ENCODE measurements at regions not wholly inside any gene's neighbourhood (a gene's known extent, or its start where the extent isn't known, plus 50 kb on each side); places are given as distances from the start of the nearest gene placed in this dataset.

- DNase-seq (ENCODE audit: low spot score): no peak
Measured at GRCh38 chr1:221469476-221469875, 272.4 kb downstream of the DUSP10 start.

GRCh38 chr1:221470000-221470698 is 271.7 kb downstream of the DUSP10 start:
- DNase-seq (ENCODE audit: low spot score): no peak

- no peak for DNase-seq (ENCODE audit: low spot score)
Measured at GRCh38 chr1:221473411-221473810, 268.5 kb downstream of the DUSP10 start.

- no peak for DNase-seq (ENCODE audit: low spot score)
Measured at GRCh38 chr1:221477252-221477651, 264.6 kb downstream of the DUSP10 start.

- peak; percentile 64 for DNase-seq (ENCODE audit: low spot score)
Measured at GRCh38 chr1:221478050-221478949, 263.6 kb downstream of the DUSP10 start.

- no peak for DNase-seq (ENCODE audit: low spot score)
Measured at GRCh38 chr1:221487781-221488524, 253.9 kb downstream of the DUSP10 start.

GRCh38 chr1:221488550-221488949 is 253.3 kb downstream of the DUSP10 start:
- no peak for DNase-seq (ENCODE audit: low spot score)

GRCh38 chr1:221494670-221495069 is 247.2 kb downstream of the DUSP10 start:
- no peak for DNase-seq (ENCODE audit: low spot score)

GRCh38 chr1:221497046-221497445 is 244.8 kb downstream of the DUSP10 start:
- DNase-seq (ENCODE audit: low spot score): no peak

GRCh38 chr1:221503268-221503667 is 238.6 kb downstream of the DUSP10 start:
- DNase-seq (ENCODE audit: low spot score): no peak

- DNase-seq (ENCODE audit: low spot score): peak; percentile 66
Measured at GRCh38 chr1:221509575-221510355, 232.1 kb downstream of the DUSP10 start.

GRCh38 chr1:221510793-221511503 is 230.9 kb downstream of the DUSP10 start:
- DNase-seq (ENCODE audit: low spot score): no peak

- DNase-seq (ENCODE audit: low spot score): no peak
Measured at GRCh38 chr1:221511797-221512196, 230.1 kb downstream of the DUSP10 start.

GRCh38 chr1:221514806-221515205 is 227.1 kb downstream of the DUSP10 start:
- no peak for DNase-seq (ENCODE audit: low spot score)

- DNase-seq (ENCODE audit: low spot score): no peak
Measured at GRCh38 chr1:221515496-221515895, 226.4 kb downstream of the DUSP10 start.

- no peak for DNase-seq (ENCODE audit: low spot score)
Measured at GRCh38 chr1:221517961-221518360, 223.9 kb downstream of the DUSP10 start.

- DNase-seq (ENCODE audit: low spot score): no peak
Measured at GRCh38 chr1:221520250-221520649, 221.6 kb downstream of the DUSP10 start.

- no peak for DNase-seq (ENCODE audit: low spot score)
Measured at GRCh38 chr1:221521686-221522085, 220.2 kb downstream of the DUSP10 start.

- no peak for DNase-seq (ENCODE audit: low spot score)
Measured at GRCh38 chr1:221522529-221522940, 219.4 kb downstream of the DUSP10 start.

GRCh38 chr1:221525749-221526148 is 216.1 kb downstream of the DUSP10 start:
- DNase-seq (ENCODE audit: low spot score): no peak

GRCh38 chr1:221527302-221527701 is 214.6 kb downstream of the DUSP10 start:
- no peak for DNase-seq (ENCODE audit: low spot score)
